Chondrocyte (in vitro differentiated cells): ENCODE measurements at regions not wholly inside any gene's neighbourhood (a gene's known extent, or its start where the extent isn't known, plus 50 kb on each side); places are given as distances from the start of the nearest gene placed in this dataset.
"Not testable (repeated sequence)": the region's sequence is repeated elsewhere in the genome, so short reads cannot be mapped to it uniquely, and the experiment has no call there.

Experiments
- DNase-seq: peaks from one replicate; pipeline ENCODE4 v3.0.0; 2021; ENCODE audit warnings: mixed read lengths, low spot score
- H3K27ac Mint-ChIP-seq: one replicate; pipeline ENCODE4 v1.8.0; 2021; ENCODE audit warnings: mild to moderate bottlenecking, moderate library complexity, mixed read lengths; ENCODE audit not compliant: unreplicated experiment
- H3K27me3 Mint-ChIP-seq: 2 replicates; pipeline ENCODE4 v1.8.0; 2021; ENCODE audit warnings: low read depth, mixed read lengths
- H3K36me3 Mint-ChIP-seq: 2 replicates; pipeline ENCODE4 v1.8.0; 2021; ENCODE audit warnings: low read depth, mixed read lengths
- H3K4me1 Mint-ChIP-seq: 2 replicates; pipeline ENCODE4 v1.8.0; 2021; ENCODE audit warnings: low read depth, mild to moderate bottlenecking, mixed read lengths
- H3K4me3 Mint-ChIP-seq: one replicate; pipeline ENCODE4 v1.8.0; 2021; ENCODE audit warnings: mild to moderate bottlenecking, moderate library complexity, mixed read lengths; ENCODE audit not compliant: unreplicated experiment
- H3K9me3 Mint-ChIP-seq: 2 replicates; pipeline ENCODE4 v1.8.0; 2021; ENCODE audit warnings: low read depth, mixed read lengths
- CTCF ChIP-seq: fragments of 200-600 bp; sonication (generic); IDR thresholded peaks from 2 replicates; pipeline ENCODE4 v1.5.0; 2021; ENCODE audit warnings: antibody characterized with exemption, mild to moderate bottlenecking, moderate library complexity

- Mint-ChIP-seq H3K9me3 (no peaks in the 10 kb centered on the region), H3K4me1 (peaks cover 8% of the 10 kb centered on the region), H3K27me3 (no peaks in the 10 kb centered on the region), H3K4me3 (no peak overlapping the region), H3K36me3 (no peaks in the 10 kb centered on the region), H3K27ac (no peak overlapping the region)
- no peak for DNase-seq
- no peak for TF ChIP-seq CTCF
Observed at GRCh38 chr3:180420804-180421203, 181.2 kb upstream of the TTC14 start.

- no peak for TF ChIP-seq CTCF
- peaks cover 8% of the 10 kb centered on the region for H3K4me1 Mint-ChIP-seq
- no peaks in the 10 kb centered on the region for H3K9me3 Mint-ChIP-seq
- H3K27me3 Mint-ChIP-seq, result no peaks in the 10 kb centered on the region
- no peak overlapping the region for H3K27ac Mint-ChIP-seq
- DNase-seq, result no peak
- H3K4me3 Mint-ChIP-seq, result no peak overlapping the region
- no peaks in the 10 kb centered on the region for H3K36me3 Mint-ChIP-seq
Observed at GRCh38 chr3:180421221-180421620, 180.7 kb upstream of the TTC14 start.

- DNase-seq, result no peak
- TF ChIP-seq CTCF, result no peak
- H3K4me1 Mint-ChIP-seq, result peaks cover 8% of the 10 kb centered on the region
Observed at GRCh38 chr3:180421721-180422120, 180.2 kb upstream of the TTC14 start.

GRCh38 chr3:180424305-180424704, 177.7 kb upstream of the TTC14 start:
- not testable (repeated sequence) for H3K36me3 Mint-ChIP-seq, H3K4me1 Mint-ChIP-seq, H3K9me3 Mint-ChIP-seq

More at GRCh38 chr3:180421721-180422120, 180.2 kb upstream of the TTC14 start:
- no peak overlapping the region for H3K4me3 Mint-ChIP-seq
- H3K9me3 Mint-ChIP-seq, result no peaks in the 10 kb centered on the region
- no peak overlapping the region for H3K27ac Mint-ChIP-seq
- no peaks in the 10 kb centered on the region for H3K27me3 Mint-ChIP-seq
- H3K36me3 Mint-ChIP-seq, result no peaks in the 10 kb centered on the region

GRCh38 chr3:180430896-180431295, 171.1 kb upstream of the TTC14 start:
- Mint-ChIP-seq H3K27me3 (peaks cover 1% of the 10 kb centered on the region), H3K27ac (no peak overlapping the region), H3K4me3 (no peak overlapping the region), H3K36me3 (no peaks in the 10 kb centered on the region), H3K4me1 (no peaks in the 10 kb centered on the region), H3K9me3 (peaks cover 6% of the 10 kb centered on the region)
- TF ChIP-seq CTCF, result no peak
- DNase-seq, result no peak

More at GRCh38 chr3:180424305-180424704, 177.7 kb upstream of the TTC14 start:
- H3K27me3 Mint-ChIP-seq, H3K4me3 Mint-ChIP-seq, DNase-seq, H3K27ac Mint-ChIP-seq: not testable (repeated sequence)

- Mint-ChIP-seq H3K36me3 (no peaks in the 10 kb centered on the region), H3K4me1 (no peaks in the 10 kb centered on the region), H3K27ac (no peak overlapping the region), H3K9me3 (peaks cover 5% of the 10 kb centered on the region), H3K4me3 (no peak overlapping the region), H3K27me3 (peaks cover 4% of the 10 kb centered on the region)
- no peak for DNase-seq
- TF ChIP-seq CTCF, result no peak
Observed at GRCh38 chr3:180433152-180433551, 168.8 kb upstream of the TTC14 start.
